GM19438 (cell line): ENCODE measurements at regions not wholly inside any gene's neighbourhood (a gene's known extent, or its start where the extent isn't known, plus 50 kb on each side); places are given as distances from the start of the nearest gene placed in this dataset.

Experiments
- ATAC-seq: cut with Tn5 transposase; IDR thresholded peaks from one replicate; pipeline ENCODE4 v1.9.1; 2021; ENCODE audit warnings: low read depth; ENCODE audit not compliant: unreplicated experiment

GRCh38 chr4:163941221-163941905 lies 446.9 kb downstream of the TMA16 start:
- no peak for ATAC-seq

DNA sequence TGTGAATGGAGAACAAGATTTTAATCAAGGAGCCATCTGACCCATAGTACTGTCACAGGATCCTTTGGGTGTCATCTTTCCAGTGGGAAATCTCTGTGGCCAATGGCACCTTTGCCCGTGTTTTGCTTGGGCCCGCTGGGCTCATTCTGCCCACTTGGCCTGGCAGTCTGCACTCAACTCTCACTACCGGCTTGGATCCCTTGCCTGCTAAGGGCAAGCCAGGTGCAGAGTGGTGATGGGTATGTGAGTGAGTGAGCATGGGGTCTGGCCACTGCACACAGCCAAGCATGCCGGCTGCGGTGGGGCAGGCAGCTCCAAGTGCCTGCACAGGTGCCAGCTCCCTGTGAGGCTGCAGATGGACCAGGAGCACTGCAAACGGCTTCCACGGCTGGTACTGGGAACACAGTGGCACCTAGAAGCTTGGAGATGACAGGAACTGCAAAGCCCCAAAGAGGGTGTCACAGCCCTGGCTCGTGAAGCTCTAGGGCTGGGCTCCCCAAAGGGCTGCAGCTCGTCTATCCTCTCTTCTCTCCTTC lies 454.5 kb downstream of the TMA16 start:
- ATAC-seq: no peak

- ATAC-seq: no peak
Measured at GRCh38 chr4:163949976-163950601, 455.6 kb downstream of the TMA16 start.

- no peak for ATAC-seq
Measured at GRCh38 chr4:163955288-163955687, 460.8 kb downstream of the TMA16 start.

- no peak for ATAC-seq
Measured at GRCh38 chr4:163958751-163959150, 464.3 kb downstream of the TMA16 start.

DNA sequence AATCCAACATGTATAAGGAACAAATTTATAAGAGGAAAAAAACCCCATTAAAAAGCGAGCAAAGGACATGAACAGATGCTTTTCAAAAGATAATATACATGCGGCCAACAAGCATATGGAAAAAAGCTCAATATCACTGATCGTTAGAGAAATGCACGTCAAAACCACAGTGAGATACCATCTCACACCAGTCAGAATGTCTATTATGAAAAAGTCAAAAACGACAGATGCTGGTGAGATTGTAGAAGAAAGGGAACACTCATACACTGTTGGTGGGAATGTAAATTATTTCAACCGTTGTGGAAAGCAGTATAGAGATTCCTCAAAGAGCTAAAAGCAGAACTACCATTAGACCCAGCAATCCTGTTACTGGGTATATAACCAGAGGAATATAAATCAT lies 465.4 kb downstream of the TMA16 start:
- ATAC-seq: no peak

GRCh38 chr4:163966612-163967011 lies 472.1 kb downstream of the TMA16 start:
- no peak for ATAC-seq

DNA sequence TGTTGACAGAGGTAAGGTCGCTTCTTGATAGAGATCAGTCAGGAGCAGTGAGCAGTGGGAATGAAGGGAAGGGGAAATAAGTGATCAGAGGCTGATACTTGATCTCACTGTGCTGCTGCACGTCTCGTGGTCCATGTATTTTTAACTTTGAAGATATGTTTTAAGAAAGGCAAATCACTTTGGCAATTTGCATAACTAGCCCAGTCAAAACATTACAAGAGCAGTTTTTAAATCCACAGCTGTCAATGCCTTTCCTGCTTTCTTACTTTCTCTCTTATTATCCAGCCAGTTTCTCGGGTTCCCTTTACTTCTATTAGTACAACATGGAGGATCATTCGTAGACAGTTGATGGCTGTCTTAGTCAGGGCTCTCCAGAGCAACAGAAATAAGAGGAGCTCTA lies 472.8 kb downstream of the TMA16 start:
- peak; percentile 43 for ATAC-seq

- no peak for ATAC-seq
Measured at GRCh38 chr4:163967710-163968109, 473.2 kb downstream of the TMA16 start.

GRCh38 chr4:163969291-163969690 lies 474.8 kb downstream of the TMA16 start:
- ATAC-seq: no peak

DNA sequence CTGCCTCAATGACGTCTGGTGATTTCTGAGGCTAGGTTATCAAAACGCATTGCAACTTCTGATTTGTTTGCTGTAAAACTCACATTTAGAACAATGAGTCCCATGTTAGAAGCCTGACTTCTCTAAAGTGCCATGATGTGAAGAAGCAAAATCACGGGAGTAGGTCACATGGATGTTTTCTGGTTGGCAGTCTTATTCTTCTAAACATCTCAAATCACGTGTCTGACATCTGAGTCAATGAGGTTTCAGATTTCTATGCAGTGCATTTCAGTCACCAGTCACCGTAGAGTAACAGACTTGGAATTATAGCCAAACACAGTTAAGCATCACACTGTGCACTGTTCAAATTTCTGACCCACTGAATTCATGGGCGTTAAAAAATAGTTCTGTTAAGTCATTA lies 482.1 kb downstream of the TMA16 start:
- no peak for ATAC-seq

GRCh38 chr4:163988391-163988790 lies 493.9 kb downstream of the TMA16 start:
- ATAC-seq: no peak

GRCh38 chr4:163988865-163989264 lies 494.4 kb downstream of the TMA16 start:
- no peak for ATAC-seq

GRCh38 chr4:163991298-163991865 lies 496.9 kb downstream of the TMA16 start:
- ATAC-seq: no peak

DNA sequence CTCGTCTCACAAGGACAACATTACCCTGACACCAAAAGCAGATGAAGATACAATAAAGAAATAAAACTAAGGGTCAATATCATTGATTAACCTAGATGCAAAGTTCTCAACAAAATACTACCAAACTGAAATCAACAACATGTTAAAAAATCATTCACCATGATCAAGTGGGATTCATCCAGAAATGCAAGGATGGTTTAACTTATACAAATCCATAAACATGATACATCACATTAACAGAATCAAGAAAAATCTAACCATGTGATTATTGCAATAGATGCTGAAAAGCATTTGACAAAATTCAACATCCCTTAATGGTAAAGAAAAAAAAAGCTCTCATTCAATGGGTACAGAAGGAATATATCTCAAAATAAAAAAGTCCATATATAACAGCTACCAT lies 514.9 kb downstream of the TMA16 start:
- ATAC-seq: no peak

GRCh38 chr4:164011791-164012190 lies 517.3 kb downstream of the TMA16 start:
- ATAC-seq: no peak

DNA sequence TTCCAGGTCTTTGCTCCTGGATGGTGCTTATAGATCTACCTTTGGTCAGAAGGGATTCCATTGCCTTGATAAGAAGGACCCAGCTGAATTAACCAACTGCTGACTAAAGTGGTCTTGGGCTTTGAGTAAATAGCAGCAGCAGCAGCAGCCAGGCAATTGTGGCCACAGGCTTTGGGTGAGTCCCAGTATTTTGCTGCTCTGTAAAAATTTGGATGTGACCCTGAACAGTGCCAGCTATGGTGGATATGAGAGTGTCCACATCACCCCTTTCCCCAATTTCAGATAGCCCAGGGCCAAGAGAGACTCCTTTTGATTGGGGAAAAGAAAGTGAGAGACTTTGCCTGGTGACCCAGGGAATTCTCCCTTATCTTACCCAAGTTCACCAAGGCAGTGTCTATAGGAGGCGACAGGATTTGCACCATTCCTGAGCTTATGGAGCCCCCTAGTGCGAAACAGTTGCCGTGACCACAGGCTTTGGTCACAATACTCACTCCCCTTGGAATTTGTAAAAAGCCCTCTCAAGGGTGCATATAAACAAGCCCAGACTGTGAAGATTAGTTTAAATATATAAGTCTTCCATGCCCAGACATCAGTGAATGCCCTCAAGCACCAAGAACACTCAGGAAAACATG lies 518.0 kb downstream of the TMA16 start:
- no peak for ATAC-seq

GRCh38 chr4:164021947-164022346 lies 527.5 kb downstream of the TMA16 start:
- no peak for ATAC-seq

DNA sequence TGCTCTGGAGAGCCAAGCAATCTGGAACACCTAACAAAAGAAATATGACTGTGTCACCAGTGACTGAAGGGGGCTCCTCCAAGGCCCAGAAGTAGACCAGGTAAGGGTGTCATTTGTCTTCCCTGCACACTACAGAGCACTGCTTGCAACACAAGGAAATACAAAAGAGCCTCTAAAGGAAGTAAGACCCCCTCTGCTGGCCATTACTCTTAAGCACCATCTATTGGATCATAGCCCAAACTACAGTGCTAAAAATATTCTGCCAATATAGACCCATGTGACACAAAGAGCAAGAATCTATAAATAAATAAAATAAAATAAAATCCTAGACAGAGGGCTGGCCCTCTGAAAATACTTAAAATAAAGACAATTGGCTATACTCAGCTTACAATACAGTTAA lies 528.7 kb downstream of the TMA16 start:
- no peak for ATAC-seq

DNA sequence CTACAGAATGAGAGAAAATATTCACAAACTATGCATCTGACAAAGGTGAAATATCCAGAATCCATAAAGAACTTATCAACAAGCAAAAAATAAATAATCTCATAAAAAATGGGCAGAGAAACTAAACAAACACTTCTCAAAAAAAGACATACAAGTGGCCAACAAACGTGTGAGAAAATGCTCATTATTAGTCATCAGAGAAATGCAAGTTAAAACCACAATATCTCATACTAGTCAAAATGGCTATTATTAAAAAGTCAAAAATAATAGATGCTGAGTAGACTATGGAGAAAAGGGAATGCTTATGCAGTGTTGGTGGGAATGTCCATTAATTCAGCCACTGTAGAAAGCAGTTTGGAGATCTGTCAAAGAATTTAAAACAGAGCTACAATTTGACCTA lies 533.3 kb downstream of the TMA16 start:
- no peak for ATAC-seq

- ATAC-seq: no peak
Measured at GRCh38 chr4:164039482-164039881, 545.0 kb downstream of the TMA16 start.
